HCT116 (cell line): ENCODE measurements at regions not wholly inside any gene's neighbourhood (a gene's known extent, or its start where the extent isn't known, plus 50 kb on each side); places are given as distances from the start of the nearest gene placed in this dataset.

Source experiments
- ATF3 ChIP-seq: IDR thresholded peaks from 2 replicates; pipeline ENCODE4 v1.6.1; 2012
- CEBPB ChIP-seq: IDR thresholded peaks from 2 replicates; pipeline ENCODE4 v1.6.1; 2012; ENCODE audit warnings: low read depth
- CTCF ChIP-seq, 3 experiments: fragments of 200-600 bp in 1 of 3; sonication (generic) in 1 of 3; IDR thresholded peaks in 2 of 3; conservative IDR thresholded peaks in 1 of 3; 2 replicates each; pipeline ENCODE4 v1.5.1; 2012 to 2017; ENCODE audit warnings: low read depth in 2 of 3, low read length in 2 of 3, antibody characterized with exemption in 1 of 3, borderline replicate concordance in 1 of 3, control low read depth in 1 of 3, mild to moderate bottlenecking in 1 of 3, mixed read lengths in 1 of 3, mixed run types in 1 of 3, moderate library complexity in 1 of 3; ENCODE audit not compliant: insufficient read depth in 1 of 3
- EZH2 ChIP-seq: fragments of 200-600 bp; sonication (generic); IDR thresholded peaks from 2 replicates; pipeline ENCODE4 v1.6.1; 2017; ENCODE audit warnings: antibody characterized with exemption, mixed run types
- POLR2A ChIP-seq: IDR thresholded peaks from 2 replicates; pipeline ENCODE4 v1.7.0; 2011; ENCODE audit warnings: borderline replicate concordance; ENCODE audit not compliant: insufficient read depth, insufficient read length; ENCODE audit errors: extremely low read depth
- POLR2AphosphoS5 ChIP-seq: IDR thresholded peaks from 2 replicates; pipeline ENCODE4 v1.6.1; 2011; ENCODE audit warnings: mild to moderate bottlenecking, low read depth, low read length, moderate library complexity
- RAD21 ChIP-seq: IDR thresholded peaks from 2 replicates; pipeline ENCODE4 v1.6.1; 2012; ENCODE audit warnings: low read depth, mild to moderate bottlenecking
- REST ChIP-seq: IDR thresholded peaks from 2 replicates; pipeline ENCODE4 v1.6.1; 2012; ENCODE audit warnings: low read depth
- YY1 ChIP-seq: IDR thresholded peaks from 2 replicates; pipeline ENCODE4 v1.6.1; 2011; ENCODE audit warnings: low read length, low read depth, moderate library complexity, mild to moderate bottlenecking; ENCODE audit not compliant: insufficient replicate concordance; ENCODE audit errors: extremely low read depth
- ZFX ChIP-seq: fragments of 450-650 bp; IDR thresholded peaks from 2 replicates; pipeline ENCODE4 v1.6.1; 2017

- TF ChIP-seq CTCF (IDR thresholded peaks at IDR 0.05 in 2 of 3, conservative IDR thresholded peaks at IDR 0.05 in 1 of 3; ENCODE audit: borderline replicate concordance in 1 of 3, insufficient read depth in 1 of 3, low read depth in 2 of 3, low read length in 2 of 3), result no peak
- TF ChIP-seq EZH2, result no peak
- TF ChIP-seq RAD21, result no peak
- TF ChIP-seq CEBPB, result no peak
- no peak for TF ChIP-seq POLR2AphosphoS5
- TF ChIP-seq REST, result no peak
- no peak for TF ChIP-seq ZFX
- no peak for TF ChIP-seq YY1
- TF ChIP-seq ATF3, result no peak
- no peak for TF ChIP-seq POLR2A
Observed at GRCh38 chr1:216913976-216914375, 190.7 kb upstream of the ESRRG start.
